Karpas-422 (cell line): ENCODE measurements at regions not wholly inside any gene's neighbourhood (a gene's known extent, or its start where the extent isn't known, plus 50 kb on each side); places are given as distances from the start of the nearest gene placed in this dataset.
A peak's percentile ranks its signal among the peaks of the same experiment; 100 is the strongest.

Source experiments
- DNase-seq: peaks from one replicate; pipeline ENCODE4 v3.0.0-alpha.2; 2015
- H2AFZ ChIP-seq: fragments of 200-600 bp; sonication (generic); 2 replicates; pipeline ENCODE4 v1.6.1; 2014; ENCODE audit warnings: antibody characterized with exemption, low read length, mixed read lengths
- H3K27ac ChIP-seq: fragments of 200-600 bp; sonication (generic); 2 replicates; pipeline ENCODE4 v1.5.1; 2014; ENCODE audit warnings: mild to moderate bottlenecking, low read length, moderate library complexity
- H3K27me3 ChIP-seq: fragments of 200-600 bp; sonication (generic); 2 replicates; pipeline ENCODE4 v1.6.1; 2014; ENCODE audit warnings: low read length, mixed read lengths
- H3K36me3 ChIP-seq: fragments of 200-600 bp; sonication (generic); 2 replicates; pipeline ENCODE4 v1.6.1; 2014; ENCODE audit warnings: low read length, mixed read lengths; ENCODE audit not compliant: insufficient read depth
- H3K4me1 ChIP-seq: fragments of 200-600 bp; sonication (generic); 2 replicates; pipeline ENCODE4 v1.6.1; 2014; ENCODE audit warnings: mild to moderate bottlenecking, low read length, mixed read lengths
- H3K4me2 ChIP-seq: fragments of 200-600 bp; sonication (generic); 2 replicates; pipeline ENCODE4 v1.6.1; 2014; ENCODE audit warnings: low read length, low read depth, mild to moderate bottlenecking; ENCODE audit not compliant: poor library complexity, severe bottlenecking
- H3K4me3 ChIP-seq: fragments of 200-600 bp; sonication (generic); 2 replicates; pipeline ENCODE4 v1.5.1; 2014; ENCODE audit warnings: mild to moderate bottlenecking, antibody characterized with exemption, low read length, mixed read lengths
- H3K79me2 ChIP-seq: fragments of 200-600 bp; sonication (generic); 2 replicates; pipeline ENCODE4 v1.6.1; 2014; ENCODE audit warnings: mild to moderate bottlenecking, low read length, mixed read lengths
- H3K9ac ChIP-seq: fragments of 200-600 bp; sonication (generic); 2 replicates; pipeline ENCODE4 v1.6.0; 2014; ENCODE audit warnings: low read length
- H3K9me2 ChIP-seq: fragments of 200-600 bp; sonication (generic), shearing (Covaris generic); replicated peaks from 2 replicates; pipeline ENCODE4 v1.6.0; 2014; ENCODE audit warnings: mild to moderate bottlenecking, low read length, moderate library complexity; ENCODE audit not compliant: insufficient read depth
- H3K9me3 ChIP-seq: fragments of 300-700, 200-600 bp; sonication (generic); 2 replicates; pipeline ENCODE4 v1.6.1; 2014; ENCODE audit warnings: low read length, mixed read lengths
- H4K20me1 ChIP-seq: fragments of 200-600 bp; sonication (generic); 2 replicates; pipeline ENCODE4 v1.6.1; 2014; ENCODE audit warnings: mild to moderate bottlenecking, antibody characterized with exemption, low read length, low read depth; ENCODE audit not compliant: insufficient read depth

DNA sequence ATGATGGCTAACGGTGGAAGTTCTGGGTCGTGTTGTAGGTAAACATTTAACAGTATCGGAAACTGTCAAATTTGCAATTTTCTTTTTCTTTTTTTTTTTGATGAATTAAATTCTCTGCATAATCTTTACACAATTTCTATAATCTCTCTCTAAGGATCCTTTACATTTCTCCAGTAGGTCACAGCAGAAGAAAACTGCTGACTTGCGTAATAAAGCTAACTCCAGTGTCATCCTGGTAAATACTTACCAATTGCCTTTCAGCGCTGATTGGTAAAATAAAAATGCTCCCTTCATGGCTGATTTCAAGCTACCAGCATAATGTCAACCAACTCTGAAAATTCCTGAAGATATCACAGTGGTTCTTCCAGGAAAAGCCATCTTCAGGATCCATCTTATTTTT, 510.5 kb upstream of the ATXN8OS start:
- no peak overlapping the region for H3K4me2 ChIP-seq
- no peaks in the 10 kb centered on the region for H4K20me1 ChIP-seq
- H3K4me1 ChIP-seq = no peaks in the 10 kb centered on the region
- H3K36me3 ChIP-seq = no peaks in the 10 kb centered on the region
- H3K79me2 ChIP-seq = no peaks in the 10 kb centered on the region
- no peak overlapping the region for H2AFZ ChIP-seq
- H3K9me2 ChIP-seq = no peaks in the 10 kb centered on the region
- no peaks in the 10 kb centered on the region for H3K27me3 ChIP-seq
- no peak overlapping the region for H3K27ac ChIP-seq
- no peak overlapping the region for H3K9ac ChIP-seq
- DNase-seq = no peak
- H3K4me3 ChIP-seq = no peak overlapping the region
- no peaks in the 10 kb centered on the region for H3K9me3 ChIP-seq

DNA sequence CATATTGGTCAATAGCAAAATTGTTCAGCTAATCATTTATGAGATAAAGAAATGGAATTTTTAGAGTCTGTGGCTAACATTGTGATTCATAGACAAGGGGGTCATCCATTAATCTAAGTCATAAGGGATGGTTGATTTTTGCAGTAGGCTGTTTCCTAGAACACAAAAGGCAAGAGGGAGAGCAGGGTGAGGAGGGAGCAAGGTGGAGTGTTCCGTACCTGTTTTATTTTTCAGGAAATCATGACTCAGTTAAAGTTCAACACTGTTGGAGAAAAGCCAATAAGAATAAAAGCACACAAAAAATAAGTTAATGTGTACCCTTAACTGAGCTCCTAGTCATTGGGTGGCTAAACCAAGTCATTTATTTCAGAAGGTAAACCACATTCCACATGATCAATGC, 512.4 kb upstream of the ATXN8OS start:
- H3K4me1 ChIP-seq = no peaks in the 10 kb centered on the region
- H3K27ac ChIP-seq = no peak overlapping the region
- H3K9me3 ChIP-seq = no peaks in the 10 kb centered on the region
- no peaks in the 10 kb centered on the region for H3K27me3 ChIP-seq
- no peak overlapping the region for H3K4me2 ChIP-seq
- no peak overlapping the region for H2AFZ ChIP-seq
- no peaks in the 10 kb centered on the region for H3K79me2 ChIP-seq
- H3K9ac ChIP-seq = no peak overlapping the region
- no peaks in the 10 kb centered on the region for H3K9me2 ChIP-seq
- no peaks in the 10 kb centered on the region for H4K20me1 ChIP-seq
- H3K36me3 ChIP-seq = no peaks in the 10 kb centered on the region
- no peak for DNase-seq
- H3K4me3 ChIP-seq = no peak overlapping the region

DNA sequence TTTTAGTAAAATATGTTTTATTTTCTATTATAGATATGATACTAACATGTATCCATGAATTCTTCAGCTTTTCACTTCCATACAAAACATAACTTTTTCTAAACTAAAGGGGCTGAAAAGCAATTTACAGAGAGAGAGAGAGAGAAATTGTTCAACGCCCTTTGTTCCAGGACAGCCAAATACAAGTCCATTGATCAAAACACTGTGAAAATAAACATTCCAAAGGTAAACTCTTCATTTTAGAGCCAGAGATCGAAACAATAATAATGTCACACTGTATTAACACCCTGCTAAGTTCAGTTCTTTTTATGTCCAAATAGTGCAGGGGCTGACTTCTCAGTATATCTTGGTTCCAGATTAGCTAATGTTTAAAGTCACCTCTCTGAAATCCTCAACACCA, 516.2 kb upstream of the ATXN8OS start:
- no peak overlapping the region for H3K27ac ChIP-seq
- DNase-seq = no peak
- H4K20me1 ChIP-seq = no peaks in the 10 kb centered on the region
- H3K9me2 ChIP-seq = no peaks in the 10 kb centered on the region
- H2AFZ ChIP-seq = no peak overlapping the region
- H3K9ac ChIP-seq = no peak overlapping the region
- no peaks in the 10 kb centered on the region for H3K27me3 ChIP-seq
- no peak overlapping the region for H3K4me2 ChIP-seq
- H3K4me3 ChIP-seq = no peak overlapping the region
- no peaks in the 10 kb centered on the region for H3K79me2 ChIP-seq
- no peaks in the 10 kb centered on the region for H3K4me1 ChIP-seq
- no peaks in the 10 kb centered on the region for H3K9me3 ChIP-seq
- H3K36me3 ChIP-seq = no peaks in the 10 kb centered on the region

DNA sequence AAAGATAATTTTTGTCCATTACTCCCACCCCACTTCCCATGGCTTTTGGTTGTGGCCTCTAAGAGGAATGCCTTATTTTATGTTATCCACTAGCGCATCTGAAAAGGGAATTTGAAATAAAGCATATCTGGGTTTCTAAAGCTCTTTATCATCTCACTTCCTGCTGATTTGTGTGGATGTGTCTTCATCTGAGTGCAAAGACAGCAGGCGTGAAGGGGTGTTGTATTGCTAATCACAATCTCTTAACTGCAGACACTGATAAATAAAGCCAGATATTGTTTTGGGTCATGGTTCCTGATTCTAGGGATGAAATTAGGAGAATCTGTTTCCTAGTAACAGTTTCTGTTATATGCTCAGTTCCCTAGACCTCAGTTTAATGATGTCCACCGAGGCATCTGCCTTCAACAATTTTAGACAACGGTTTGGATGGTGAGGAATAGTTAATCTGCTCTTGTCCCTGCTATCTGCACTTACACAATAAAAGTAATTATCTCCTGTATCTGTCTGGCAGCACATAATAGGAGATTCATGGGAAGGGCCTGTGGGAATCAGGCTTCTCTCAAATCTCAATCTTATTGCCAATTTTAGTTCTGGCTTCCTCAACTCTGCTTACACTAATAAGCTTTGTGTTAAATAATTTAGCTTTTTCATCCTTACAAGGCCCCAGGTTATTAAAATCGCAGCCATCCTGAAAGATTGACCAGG, 517.9 kb upstream of the ATXN8OS start:
- Histone ChIP-seq H4K20me1 (no peaks in the 10 kb centered on the region), H3K79me2 (no peaks in the 10 kb centered on the region), H2AFZ (no peak overlapping the region), H3K27ac (no peak overlapping the region), H3K9ac (no peak overlapping the region), H3K9me2 (no peaks in the 10 kb centered on the region), H3K4me2 (no peak overlapping the region), H3K27me3 (no peaks in the 10 kb centered on the region), H3K9me3 (no peaks in the 10 kb centered on the region), H3K4me1 (no peaks in the 10 kb centered on the region), H3K36me3 (no peaks in the 10 kb centered on the region), H3K4me3 (no peak overlapping the region)
- no peak for DNase-seq

DNA sequence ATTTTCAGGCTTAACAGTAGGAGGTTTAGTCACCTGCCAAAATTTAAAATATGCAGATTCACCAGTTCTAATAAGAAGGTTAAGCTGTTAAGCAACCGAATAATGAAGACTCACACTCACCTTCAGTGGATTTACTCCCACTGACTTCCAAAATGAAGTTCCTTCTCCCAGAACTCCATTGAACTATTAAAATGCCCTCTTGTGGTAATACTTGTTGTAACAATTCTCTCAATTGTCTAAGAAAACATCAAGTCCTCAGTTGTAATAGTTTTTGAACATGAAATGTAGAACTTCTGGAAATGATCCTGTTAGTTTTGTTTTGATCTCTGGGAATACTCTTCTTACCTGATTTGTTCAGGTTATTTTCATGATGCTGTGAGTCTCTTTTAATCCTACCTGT, 522.0 kb upstream of the ATXN8OS start:
- Histone ChIP-seq H3K4me1 (no peaks in the 10 kb centered on the region), H3K27me3 (no peaks in the 10 kb centered on the region), H3K36me3 (no peaks in the 10 kb centered on the region), H3K9me2 (no peaks in the 10 kb centered on the region), H3K79me2 (no peaks in the 10 kb centered on the region), H3K9ac (no peak overlapping the region), H3K27ac (no peak overlapping the region), H3K4me3 (no peak overlapping the region), H2AFZ (no peak overlapping the region), H4K20me1 (no peaks in the 10 kb centered on the region), H3K4me2 (no peak overlapping the region), H3K9me3 (no peaks in the 10 kb centered on the region)
- no peak for DNase-seq

DNA sequence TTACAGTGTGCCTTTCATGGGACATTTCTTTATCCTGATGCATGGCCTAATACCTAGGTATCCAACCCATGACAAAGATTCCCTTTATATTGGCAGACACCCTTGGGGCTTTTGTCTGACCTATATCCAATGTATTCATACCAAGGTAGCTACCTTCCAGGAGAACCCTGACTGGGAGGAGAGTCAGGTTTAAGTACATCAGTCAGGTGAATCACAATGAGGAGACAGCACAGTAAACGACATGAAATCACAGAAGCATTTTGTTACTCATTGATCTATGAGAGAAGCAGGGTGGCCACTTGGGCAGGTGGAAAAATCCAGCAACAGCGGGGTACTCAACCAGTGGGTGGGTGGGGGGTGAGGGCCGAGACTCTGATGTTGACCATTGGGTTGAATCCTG, 527.4 kb upstream of the ATXN8OS start:
- Histone ChIP-seq H3K27ac (no peak overlapping the region), H3K9ac (no peak overlapping the region), H4K20me1 (no peaks in the 10 kb centered on the region), H3K9me2 (no peaks in the 10 kb centered on the region), H3K4me1 (no peaks in the 10 kb centered on the region), H3K4me3 (no peak overlapping the region), H3K9me3 (no peaks in the 10 kb centered on the region), H3K36me3 (no peaks in the 10 kb centered on the region), H3K79me2 (no peaks in the 10 kb centered on the region), H3K4me2 (no peak overlapping the region), H3K27me3 (no peaks in the 10 kb centered on the region), H2AFZ (no peak overlapping the region)
- DNase-seq = no peak

DNA sequence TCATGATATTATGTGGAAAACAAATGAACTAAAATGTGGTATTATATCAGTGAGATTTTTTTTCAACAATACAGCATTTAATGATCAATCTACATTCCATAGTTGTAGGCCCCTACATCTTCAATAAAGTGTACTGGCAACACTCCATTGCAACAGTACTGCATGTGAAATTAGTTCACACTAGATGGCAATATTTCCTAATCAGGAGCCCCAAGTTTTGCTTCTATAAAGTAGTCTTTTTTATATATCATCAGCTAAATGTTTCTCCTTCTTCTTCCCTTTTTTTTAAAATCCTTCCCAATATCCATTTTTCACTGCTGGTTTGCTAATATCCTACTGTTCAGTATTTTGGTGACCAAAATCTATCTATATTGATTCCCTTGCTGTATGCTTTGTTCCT, 528.3 kb upstream of the ATXN8OS start:
- peak; percentile 46 for DNase-seq
- H3K9me3 ChIP-seq = no peaks in the 10 kb centered on the region
- no peak overlapping the region for H3K9ac ChIP-seq
- no peak overlapping the region for H3K27ac ChIP-seq
- no peaks in the 10 kb centered on the region for H3K4me1 ChIP-seq
- no peak overlapping the region for H3K4me3 ChIP-seq
- H3K79me2 ChIP-seq = no peaks in the 10 kb centered on the region
- H3K4me2 ChIP-seq = no peak overlapping the region
- no peaks in the 10 kb centered on the region for H3K36me3 ChIP-seq
- no peak overlapping the region for H2AFZ ChIP-seq
- no peaks in the 10 kb centered on the region for H3K9me2 ChIP-seq
- no peaks in the 10 kb centered on the region for H3K27me3 ChIP-seq
- no peaks in the 10 kb centered on the region for H4K20me1 ChIP-seq

DNA sequence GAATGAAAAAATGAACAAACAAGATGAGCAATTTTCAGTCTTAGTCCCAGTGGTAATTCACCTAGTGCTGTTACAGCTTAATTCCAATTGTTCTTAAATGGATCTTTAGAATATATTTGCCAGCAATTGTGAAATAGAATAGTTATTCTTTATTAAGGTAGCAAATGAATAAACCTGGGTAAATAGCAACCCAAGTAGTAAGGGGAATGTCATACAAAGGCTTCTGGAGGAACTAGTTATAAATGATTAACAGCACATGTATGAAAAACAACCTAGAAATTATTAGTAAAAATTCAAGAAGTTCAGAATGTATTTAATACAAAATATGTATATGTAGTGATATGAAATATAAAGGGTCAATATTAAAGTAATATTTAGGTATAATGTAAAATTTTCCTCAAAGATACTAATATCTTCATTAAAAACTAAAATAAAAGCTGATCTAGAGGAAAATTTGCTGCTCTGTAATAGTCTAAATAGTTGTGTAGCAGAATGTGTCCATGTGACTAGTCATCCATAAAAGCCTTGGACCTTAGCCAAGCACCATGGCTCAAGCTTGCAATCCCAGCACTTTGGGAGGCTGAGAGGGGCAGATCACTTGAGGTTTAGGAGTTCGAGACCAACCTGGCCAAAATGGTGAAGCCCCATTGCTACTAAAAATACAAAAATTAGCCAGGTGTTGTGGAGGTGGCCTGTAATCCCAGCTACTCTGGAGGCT, 535.9 kb upstream of the ATXN8OS start:
- DNase-seq = no peak
- Histone ChIP-seq H3K9me3 (no peaks in the 10 kb centered on the region), H3K9me2 (no peaks in the 10 kb centered on the region), H3K27ac (no peak overlapping the region), H2AFZ (no peak overlapping the region), H3K4me3 (no peak overlapping the region), H3K4me1 (no peaks in the 10 kb centered on the region), H3K79me2 (no peaks in the 10 kb centered on the region), H3K4me2 (no peak overlapping the region), H3K36me3 (no peaks in the 10 kb centered on the region), H3K27me3 (no peaks in the 10 kb centered on the region), H3K9ac (no peak overlapping the region), H4K20me1 (no peaks in the 10 kb centered on the region)
